HG03280 (cell line): ENCODE measurements at regions not wholly inside any gene's neighbourhood (a gene's known extent, or its start where the extent isn't known, plus 50 kb on each side); places are given as distances from the start of the nearest gene placed in this dataset.

Experiments
- ATAC-seq: cut with Tn5 transposase; IDR thresholded peaks from one replicate; pipeline ENCODE4 v1.9.1; 2021; ENCODE audit warnings: mild to moderate bottlenecking, moderate library complexity; ENCODE audit not compliant: unreplicated experiment

- ATAC-seq = no peak
Observed at GRCh38 chr2:71799013-71799575, 345.7 kb downstream of the DYSF start.

- no peak for ATAC-seq
Observed at GRCh38 chr2:71798266-71799012, 345.1 kb downstream of the DYSF start.

- ATAC-seq = no peak
Observed at GRCh38 chr2:71797035-71797810, 343.9 kb downstream of the DYSF start.

GRCh38 chr2:71796174-71796593, 342.8 kb downstream of the DYSF start:
- no peak for ATAC-seq

GRCh38 chr2:71795486-71795885, 342.1 kb downstream of the DYSF start:
- ATAC-seq = no peak

GRCh38 chr2:71794611-71795010, 341.2 kb downstream of the DYSF start:
- no peak for ATAC-seq

GRCh38 chr2:71793926-71794325, 340.6 kb downstream of the DYSF start:
- no peak for ATAC-seq

GRCh38 chr2:71792926-71793761, 339.8 kb downstream of the DYSF start:
- no peak for ATAC-seq

GRCh38 chr2:71791501-71792135, 338.3 kb downstream of the DYSF start:
- ATAC-seq = no peak

GRCh38 chr2:71791061-71791450, 337.7 kb downstream of the DYSF start:
- ATAC-seq = no peak

- no peak for ATAC-seq
Observed at GRCh38 chr2:71790226-71791060, 337.1 kb downstream of the DYSF start.

- ATAC-seq = no peak
Observed at GRCh38 chr2:71789556-71790204, 336.3 kb downstream of the DYSF start.

- ATAC-seq = no peak
Observed at GRCh38 chr2:71788601-71789240, 335.4 kb downstream of the DYSF start.

GRCh38 chr2:71788186-71788525, 334.8 kb downstream of the DYSF start:
- no peak for ATAC-seq

GRCh38 chr2:71787476-71788185, 334.3 kb downstream of the DYSF start:
- no peak for ATAC-seq

- ATAC-seq = no peak
Observed at GRCh38 chr2:71787108-71787415, 333.7 kb downstream of the DYSF start.

- ATAC-seq = no peak
Observed at GRCh38 chr2:71786291-71787107, 333.1 kb downstream of the DYSF start.
